Adipocyte (in vitro differentiated cells): ENCODE measurements at regions not wholly inside any gene's neighbourhood (a gene's known extent, or its start where the extent isn't known, plus 50 kb on each side); places are given as distances from the start of the nearest gene placed in this dataset.
A peak's percentile ranks its signal among the peaks of the same experiment; 100 is the strongest.
"Not testable (repeated sequence)": the region's sequence is repeated elsewhere in the genome, so short reads cannot be mapped to it uniquely, and the experiment has no call there.

Experiments used
- DNase-seq: peaks from one replicate; pipeline ENCODE4 v3.0.0-alpha.2; 2015; ENCODE audit warnings: low read depth
- H3K27me3 ChIP-seq: replicated peaks from 2 replicates; pipeline ENCODE4 v1.7.0; 2013; ENCODE audit warnings: mild to moderate bottlenecking, low read length, moderate library complexity; ENCODE audit not compliant: control insufficient read depth, insufficient read depth
- H3K36me3 ChIP-seq: 2 replicates; pipeline ENCODE4 v1.7.0; 2013; ENCODE audit warnings: low read length, mild to moderate bottlenecking, moderate library complexity; ENCODE audit not compliant: control insufficient read depth, insufficient read depth, severe bottlenecking
- H3K4me1 ChIP-seq: 2 replicates; pipeline ENCODE4 v1.7.0; 2013; ENCODE audit warnings: mild to moderate bottlenecking, low read length, moderate library complexity; ENCODE audit not compliant: control insufficient read depth, insufficient read depth
- H3K4me3 ChIP-seq: 2 replicates; pipeline ENCODE4 v1.7.0; 2013; ENCODE audit warnings: mild to moderate bottlenecking, low read length, moderate library complexity
- H3K9ac ChIP-seq: 2 replicates; pipeline ENCODE4 v1.7.0; 2013; ENCODE audit warnings: mild to moderate bottlenecking, low read length, moderate library complexity
- H3K9me3 ChIP-seq: 2 replicates; pipeline ENCODE4 v1.7.0; 2013; ENCODE audit warnings: mild to moderate bottlenecking, low read length, moderate library complexity; ENCODE audit not compliant: control insufficient read depth

GRCh38 chr5:52255308-52255707, 532.4 kb upstream of the ITGA1 start:
- DNase-seq, result no peak

GRCh38 chr5:52262844-52263243, 524.9 kb upstream of the ITGA1 start:
- H3K4me1 ChIP-seq, result no peaks in the 10 kb centered on the region
- no peaks in the 10 kb centered on the region for H3K27me3 ChIP-seq
- no peaks in the 10 kb centered on the region for H3K36me3 ChIP-seq
- H3K9ac ChIP-seq, result no peak overlapping the region
- DNase-seq, result no peak
- H3K9me3 ChIP-seq, result no peaks in the 10 kb centered on the region
- no peak overlapping the region for H3K4me3 ChIP-seq

More at GRCh38 chr5:52255308-52255707, 532.4 kb upstream of the ITGA1 start:
- Histone ChIP-seq H3K9me3 (no peaks in the 10 kb centered on the region), H3K27me3 (no peaks in the 10 kb centered on the region), H3K9ac (no peak overlapping the region), H3K4me3 (no peak overlapping the region), H3K36me3 (no peaks in the 10 kb centered on the region), H3K4me1 (no peaks in the 10 kb centered on the region)

GRCh38 chr5:52269401-52269800, 518.3 kb upstream of the ITGA1 start:
- Histone ChIP-seq H3K36me3 (no peaks in the 10 kb centered on the region), H3K9me3 (no peaks in the 10 kb centered on the region), H3K27me3 (no peaks in the 10 kb centered on the region), H3K4me1 (no peaks in the 10 kb centered on the region), H3K9ac (no peak overlapping the region), H3K4me3 (peak overlapping the region; percentile 65)
- no peak for DNase-seq

- Histone ChIP-seq H3K36me3 (no peaks in the 10 kb centered on the region), H3K27me3 (no peaks in the 10 kb centered on the region), H3K9ac (no peak overlapping the region), H3K4me1 (no peaks in the 10 kb centered on the region), H3K9me3 (no peaks in the 10 kb centered on the region), H3K4me3 (peak overlapping the region; percentile 65)
- peak; percentile 1 for DNase-seq
Measured at GRCh38 chr5:52269859-52270258, 517.9 kb upstream of the ITGA1 start.

GRCh38 chr5:52275639-52276038, 512.1 kb upstream of the ITGA1 start:
- Histone ChIP-seq H3K9me3 (no peaks in the 10 kb centered on the region), H3K27me3 (no peaks in the 10 kb centered on the region), H3K4me3 (no peak overlapping the region), H3K36me3 (no peaks in the 10 kb centered on the region), H3K9ac (no peak overlapping the region), H3K4me1 (no peaks in the 10 kb centered on the region)
- DNase-seq, result no peak

- no peaks in the 10 kb centered on the region for H3K9me3 ChIP-seq
- no peak overlapping the region for H3K4me3 ChIP-seq
- H3K27me3 ChIP-seq, result no peaks in the 10 kb centered on the region
- H3K9ac ChIP-seq, result no peak overlapping the region
- H3K36me3 ChIP-seq, result no peaks in the 10 kb centered on the region
- H3K4me1 ChIP-seq, result no peaks in the 10 kb centered on the region
- no peak for DNase-seq
Measured at GRCh38 chr5:52277101-52277500, 510.6 kb upstream of the ITGA1 start.

- DNase-seq, result no peak
- no peaks in the 10 kb centered on the region for H3K27me3 ChIP-seq
- H3K4me3 ChIP-seq, result no peak overlapping the region
- no peak overlapping the region for H3K9ac ChIP-seq
- H3K4me1 ChIP-seq, result no peaks in the 10 kb centered on the region
- H3K36me3 ChIP-seq, result no peaks in the 10 kb centered on the region
- H3K9me3 ChIP-seq, result no peaks in the 10 kb centered on the region
Measured at GRCh38 chr5:52282647-52283046, 505.1 kb upstream of the ITGA1 start.

- DNase-seq, result no peak
- Histone ChIP-seq H3K4me1 (no peaks in the 10 kb centered on the region), H3K27me3 (no peaks in the 10 kb centered on the region), H3K9ac (no peak overlapping the region), H3K36me3 (no peaks in the 10 kb centered on the region), H3K4me3 (no peak overlapping the region), H3K9me3 (no peaks in the 10 kb centered on the region)
Measured at GRCh38 chr5:52283221-52283620, 504.5 kb upstream of the ITGA1 start.

GRCh38 chr5:52300703-52301372, 486.9 kb upstream of the ITGA1 start:
- Histone ChIP-seq H3K4me3 (no peak overlapping the region), H3K9me3 (peaks cover 5% of the 10 kb centered on the region), H3K27me3 (no peaks in the 10 kb centered on the region), H3K9ac (no peak overlapping the region), H3K36me3 (no peaks in the 10 kb centered on the region), H3K4me1 (no peaks in the 10 kb centered on the region)
- no peak for DNase-seq

- H3K4me1 ChIP-seq, DNase-seq, H3K4me3 ChIP-seq, H3K36me3 ChIP-seq, H3K27me3 ChIP-seq, H3K9ac ChIP-seq, H3K9me3 ChIP-seq: not testable (repeated sequence)
Measured at GRCh38 chr5:52304816-52305215, 482.9 kb upstream of the ITGA1 start.

- no peaks in the 10 kb centered on the region for H3K27me3 ChIP-seq
- no peak for DNase-seq
- no peak overlapping the region for H3K9ac ChIP-seq
- no peak overlapping the region for H3K4me3 ChIP-seq
- no peaks in the 10 kb centered on the region for H3K36me3 ChIP-seq
- no peaks in the 10 kb centered on the region for H3K4me1 ChIP-seq
- no peaks in the 10 kb centered on the region for H3K9me3 ChIP-seq
Measured at GRCh38 chr5:52328220-52328806, 459.4 kb upstream of the ITGA1 start.

- Histone ChIP-seq H3K36me3 (no peaks in the 10 kb centered on the region), H3K9me3 (no peaks in the 10 kb centered on the region), H3K4me3 (no peak overlapping the region), H3K4me1 (no peaks in the 10 kb centered on the region), H3K27me3 (peaks cover 4% of the 10 kb centered on the region), H3K9ac (no peak overlapping the region)
- no peak for DNase-seq
Measured at GRCh38 chr5:52331725-52332124, 456.0 kb upstream of the ITGA1 start.
